ENCODE measurements at regions not wholly inside any gene's neighbourhood (a gene's known extent, or its start where the extent isn't known, plus 50 kb on each side); places are given as distances from the start of the nearest gene placed in this dataset.

- no peak for DNase-seq
These were observed 1866.8 kb downstream of the MRPL39 start for GRCh38 chr21:23740463-23740862.

- DNase-seq, result no peak
These were observed 1874.5 kb downstream of the MRPL39 start for GRCh38 chr21:23732776-23733175.

DNA sequence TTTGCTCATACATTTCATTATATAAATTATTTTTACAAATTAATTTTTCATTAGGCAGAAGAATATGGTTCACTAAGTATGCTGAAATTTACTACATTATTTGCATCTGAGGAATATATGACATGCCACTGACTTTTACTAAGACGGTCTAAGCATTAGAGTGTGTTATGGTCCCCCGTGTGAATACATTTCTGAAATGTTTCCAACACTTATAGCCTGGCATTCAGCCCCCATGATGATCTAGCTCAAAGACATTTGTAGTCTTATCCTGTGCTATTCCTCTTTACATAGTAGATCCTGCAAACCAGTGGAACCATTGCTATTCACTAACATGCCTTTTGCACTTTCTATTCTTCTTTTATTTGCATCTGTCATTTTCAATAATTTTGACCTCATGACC, 1878.0 kb downstream of the MRPL39 start:
- DNase-seq, result no peak

DNA sequence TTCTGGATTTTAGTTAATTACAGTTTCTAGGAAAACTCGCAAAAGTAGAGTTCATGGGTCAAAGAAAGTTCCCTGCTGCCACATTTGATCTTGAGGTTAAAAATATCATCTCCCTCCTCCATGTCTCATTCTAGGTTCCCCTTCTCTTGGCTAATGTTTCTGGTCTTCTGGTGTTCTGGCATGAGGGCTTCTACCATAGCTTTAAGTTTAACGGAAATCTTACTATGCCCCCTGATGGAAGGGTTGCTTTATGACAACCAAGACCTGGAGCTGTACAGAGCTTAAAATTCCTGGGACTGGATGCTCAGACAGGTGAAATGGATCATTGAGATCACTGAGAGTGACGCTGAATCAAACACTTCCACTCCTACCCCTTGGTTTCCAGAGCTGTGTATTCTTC, 1881.7 kb downstream of the MRPL39 start:
- DNase-seq, result no peak

DNA sequence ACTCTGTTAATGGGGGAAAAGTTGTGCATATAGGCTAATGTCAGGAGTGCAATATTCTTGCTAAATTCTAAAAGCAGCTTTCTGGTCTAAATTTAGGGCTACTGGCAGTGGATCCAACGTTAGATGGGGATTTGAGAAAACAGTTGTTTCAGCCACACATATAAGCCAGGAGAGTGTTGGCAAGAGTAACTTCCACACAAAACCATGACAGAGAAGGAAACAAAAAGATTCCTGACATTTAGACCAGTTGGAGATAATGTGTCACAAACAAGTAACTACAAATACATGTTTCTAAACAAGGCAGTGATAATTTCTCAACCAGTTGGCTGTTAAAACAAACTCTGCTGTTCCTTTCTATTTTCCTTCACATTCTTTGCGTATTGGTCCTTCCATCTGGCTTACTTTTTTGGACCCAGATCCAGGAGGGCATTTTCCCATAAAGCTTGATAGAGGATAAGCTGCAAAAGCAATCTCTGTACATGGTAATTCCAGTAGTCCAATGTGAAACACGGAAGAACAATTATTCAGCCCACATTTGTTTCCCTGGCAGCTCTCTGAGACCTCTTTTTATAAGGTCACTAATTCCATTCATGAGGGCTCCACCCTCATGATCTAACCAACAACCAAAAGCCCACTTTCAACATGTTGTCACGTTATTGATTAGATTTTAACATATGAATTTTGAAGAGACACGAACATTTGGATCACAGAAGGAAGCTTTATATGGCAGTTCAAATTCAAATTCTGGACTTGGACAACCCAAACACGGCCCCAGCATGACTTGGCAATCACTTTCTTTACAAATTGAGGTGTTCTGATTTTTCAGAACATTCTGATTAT, 1888.6 kb downstream of the MRPL39 start:
- no peak for DNase-seq

DNA sequence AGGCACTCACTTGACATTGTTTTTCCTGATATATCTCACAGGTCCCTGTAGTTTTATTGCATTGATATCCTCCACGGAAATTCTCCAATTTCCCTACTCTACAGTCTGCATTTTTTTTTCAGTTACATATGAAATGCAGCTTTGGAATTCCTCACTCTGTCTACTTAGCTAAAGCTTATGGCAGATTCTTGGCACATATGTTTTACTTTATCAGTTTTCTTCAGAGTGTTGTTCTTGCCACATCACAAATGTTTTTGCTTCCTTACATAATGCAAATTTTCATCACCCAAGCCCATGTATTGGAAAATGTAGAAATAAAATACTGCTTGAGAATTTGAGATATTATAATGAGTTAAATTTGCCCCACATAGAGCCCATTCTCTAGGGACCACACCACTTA, 1895.1 kb downstream of the MRPL39 start:
- DNase-seq, result no peak

- DNase-seq, result no peak
These were observed 1900.8 kb downstream of the MRPL39 start for GRCh38 chr21:23706431-23706830.

GRCh38 chr21:23699402-23699801, 1907.9 kb downstream of the MRPL39 start:
- no peak for DNase-seq

GRCh38 chr21:23698619-23699018, 1908.7 kb downstream of the MRPL39 start:
- no peak for DNase-seq

GRCh38 chr21:23695443-23695842, 1911.8 kb downstream of the MRPL39 start:
- DNase-seq, result no peak

DNA sequence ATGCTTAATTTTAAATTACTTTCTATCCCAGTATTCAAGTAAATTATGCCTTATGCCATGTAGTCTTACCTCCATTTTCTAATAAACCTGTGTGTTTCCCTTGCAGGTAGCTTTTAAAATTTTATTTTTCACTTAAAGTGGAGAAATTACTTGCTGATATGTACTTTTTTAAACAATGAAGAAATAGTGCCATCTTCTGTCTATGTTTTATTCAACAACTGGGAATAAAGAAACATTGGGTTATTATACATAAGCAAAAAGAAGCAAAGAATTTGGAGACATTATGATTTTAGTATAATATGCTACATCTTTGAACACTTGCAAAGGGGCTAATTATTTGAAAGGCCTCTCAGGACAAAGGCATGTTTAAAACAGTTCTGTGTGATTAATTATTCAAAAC, 1912.9 kb downstream of the MRPL39 start:
- DNase-seq, result no peak

GRCh38 chr21:23690316-23690715, 1917.0 kb downstream of the MRPL39 start:
- no peak for DNase-seq

GRCh38 chr21:23686737-23687523, 1920.4 kb downstream of the MRPL39 start:
- no peak for DNase-seq

GRCh38 chr21:23684431-23684830, 1922.8 kb downstream of the MRPL39 start:
- DNase-seq, result no peak

DNA sequence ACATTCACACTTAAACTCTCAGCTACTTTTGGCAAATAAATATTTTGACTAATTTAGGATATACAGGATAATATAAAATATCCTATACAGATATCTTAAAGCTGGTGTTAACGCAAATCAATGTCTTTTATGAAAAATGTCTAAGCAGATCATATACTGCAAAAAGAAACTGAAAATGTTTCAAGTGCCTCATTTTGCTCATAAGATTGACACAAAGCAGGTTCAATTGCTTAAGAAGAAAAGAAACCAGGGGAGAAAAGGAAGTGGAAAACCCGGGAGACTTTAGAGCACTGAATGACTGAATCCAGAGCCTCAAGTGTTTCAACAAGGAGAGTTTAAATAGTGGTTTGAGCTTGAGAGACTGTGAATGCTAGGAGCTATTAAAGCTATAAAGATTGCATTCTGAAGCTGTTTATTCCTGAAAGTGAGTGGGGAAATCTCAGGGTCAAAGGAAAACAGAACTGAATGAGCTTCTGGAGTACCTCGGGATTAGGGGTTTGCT, 1943.0 kb downstream of the MRPL39 start:
- DNase-seq, result peak in 1 of 2 donors; percentile 4

DNA sequence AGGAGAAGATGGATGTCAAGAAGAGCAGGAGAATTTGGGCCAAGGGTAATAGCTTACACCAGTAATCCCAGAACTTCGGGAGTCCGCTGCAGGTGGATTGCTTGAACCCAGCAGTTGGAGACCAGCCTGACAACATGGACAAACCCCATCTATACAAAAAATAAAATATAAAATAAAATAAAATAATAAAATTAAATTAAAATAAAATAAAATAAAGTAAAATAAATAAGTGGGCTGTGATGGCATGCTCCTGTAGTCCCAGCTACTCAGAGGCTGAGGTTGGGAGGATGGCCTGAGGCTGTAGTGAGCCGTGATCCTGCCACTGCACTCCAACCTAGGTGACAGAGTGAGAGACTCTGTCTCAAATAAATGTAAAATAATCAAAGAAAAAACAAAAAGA, 1946.7 kb downstream of the MRPL39 start:
- DNase-seq, result no peak

DNA sequence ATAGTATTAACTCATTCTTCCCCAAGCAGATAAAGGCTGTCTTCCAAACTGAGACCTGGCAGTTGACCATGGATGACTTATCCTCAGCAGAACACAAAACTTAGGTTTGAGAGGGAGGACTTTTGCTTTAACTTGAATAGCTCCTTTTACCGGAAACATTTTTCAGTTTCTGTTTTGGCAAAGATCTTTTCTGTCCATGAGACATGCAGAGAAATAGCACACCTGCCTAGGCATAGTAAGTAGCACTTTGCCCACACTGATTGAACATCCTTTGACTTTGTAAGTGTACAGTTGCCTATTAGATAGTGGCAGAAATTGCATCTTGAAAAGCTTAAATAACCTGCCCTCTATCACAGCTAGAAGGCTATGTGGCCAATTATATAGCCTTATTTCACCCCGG, 1962.5 kb downstream of the MRPL39 start:
- DNase-seq, result no peak

DNA sequence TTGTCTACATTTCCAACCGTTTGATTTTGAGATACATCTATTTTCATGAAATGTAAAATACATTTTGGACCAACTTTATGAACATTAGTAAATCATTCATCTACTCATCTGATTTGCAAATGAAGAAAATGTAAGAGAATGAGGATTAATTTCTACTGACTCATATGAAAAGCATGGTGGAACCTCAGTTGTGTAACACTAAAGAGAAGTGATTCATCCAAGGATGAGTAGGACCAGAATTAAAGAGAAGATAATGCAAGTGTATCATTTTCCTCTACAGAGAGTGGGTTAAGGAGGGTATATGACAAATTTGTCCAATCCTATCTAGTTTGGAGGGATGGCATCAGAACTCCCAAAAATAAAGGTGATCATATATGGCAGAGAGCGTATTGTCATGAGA, 1967.6 kb downstream of the MRPL39 start:
- DNase-seq, result no peak

- DNase-seq, result no peak
These were observed 1969.1 kb downstream of the MRPL39 start for GRCh38 chr21:23638131-23638695.

- DNase-seq, result no peak
These were observed 1973.8 kb downstream of the MRPL39 start for GRCh38 chr21:23633447-23633940.

GRCh38 chr21:23624281-23624680, 1983.0 kb downstream of the MRPL39 start:
- no peak for DNase-seq

GRCh38 chr21:23613014-23613413, 1994.3 kb downstream of the MRPL39 start:
- no peak for DNase-seq

All from right lung (tissue), 2 donors.